Vagina (tissue), 2 donors: ENCODE measurements at regions not wholly inside any gene's neighbourhood (a gene's known extent, or its start where the extent isn't known, plus 50 kb on each side); places are given as distances from the start of the nearest gene placed in this dataset.

ENCODE experiments used
- POLR2AphosphoS5 ChIP-seq, 2 donors: sonication (generic); formaldehyde crosslinking; IDR thresholded peaks; one replicate each; pipeline ENCODE4 v1.9.0; 2017; ENCODE audit warnings: antibody characterized with exemption in 2 of 2, mild to moderate bottlenecking in 2 of 2, low read depth in 1 of 2; ENCODE audit not compliant: insufficient read depth in 1 of 2
- TF ChIP-seq, protein P1 (sequence below), 3 experiments: fragments of 450-650 bp in 2 of 3; fragments of 200-600 bp in 1 of 3; sonication (generic) in 1 of 3; IDR thresholded peaks; one replicate each; pipeline ENCODE4 v1.5.1; 2017 to 2019; ENCODE audit warnings: antibody characterized with exemption in 3 of 3, mild to moderate bottlenecking in 2 of 3, moderate library complexity in 2 of 3

DNA sequence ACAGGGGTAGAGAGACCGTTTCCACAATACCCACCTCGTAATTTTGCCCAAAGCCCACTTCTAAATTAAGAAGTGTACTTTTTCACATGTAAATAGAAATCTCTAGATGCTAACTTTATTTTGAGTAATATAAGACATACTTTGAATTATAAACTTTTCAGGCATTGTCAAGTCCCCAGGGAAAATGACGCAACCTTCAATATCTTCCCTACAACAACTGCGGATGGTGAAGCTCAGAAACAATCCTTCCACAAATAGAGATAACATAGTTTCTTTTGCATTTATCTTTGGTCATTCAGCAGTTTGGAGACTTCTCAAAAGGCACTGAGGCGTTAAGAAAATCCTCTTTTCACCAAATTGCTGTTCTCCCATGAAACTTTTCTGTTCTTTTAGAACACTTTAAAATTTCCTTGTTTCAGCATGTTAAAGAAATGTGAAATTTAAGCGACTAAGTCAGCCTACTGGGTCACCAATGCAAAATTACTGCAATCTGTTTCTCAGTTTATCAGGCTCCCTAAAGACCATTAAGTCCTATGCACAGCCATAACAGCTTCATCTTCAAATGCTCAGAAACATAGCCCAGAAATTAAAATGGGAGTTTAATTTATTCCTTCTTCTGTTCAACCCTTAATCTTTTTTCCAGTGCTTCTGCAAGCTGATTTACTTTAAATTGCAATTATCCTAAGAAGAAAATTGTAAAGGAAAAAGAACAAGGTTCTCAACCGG lies 118.3 kb upstream of the DNAJC10 start:
- TF ChIP-seq, protein P1, sequence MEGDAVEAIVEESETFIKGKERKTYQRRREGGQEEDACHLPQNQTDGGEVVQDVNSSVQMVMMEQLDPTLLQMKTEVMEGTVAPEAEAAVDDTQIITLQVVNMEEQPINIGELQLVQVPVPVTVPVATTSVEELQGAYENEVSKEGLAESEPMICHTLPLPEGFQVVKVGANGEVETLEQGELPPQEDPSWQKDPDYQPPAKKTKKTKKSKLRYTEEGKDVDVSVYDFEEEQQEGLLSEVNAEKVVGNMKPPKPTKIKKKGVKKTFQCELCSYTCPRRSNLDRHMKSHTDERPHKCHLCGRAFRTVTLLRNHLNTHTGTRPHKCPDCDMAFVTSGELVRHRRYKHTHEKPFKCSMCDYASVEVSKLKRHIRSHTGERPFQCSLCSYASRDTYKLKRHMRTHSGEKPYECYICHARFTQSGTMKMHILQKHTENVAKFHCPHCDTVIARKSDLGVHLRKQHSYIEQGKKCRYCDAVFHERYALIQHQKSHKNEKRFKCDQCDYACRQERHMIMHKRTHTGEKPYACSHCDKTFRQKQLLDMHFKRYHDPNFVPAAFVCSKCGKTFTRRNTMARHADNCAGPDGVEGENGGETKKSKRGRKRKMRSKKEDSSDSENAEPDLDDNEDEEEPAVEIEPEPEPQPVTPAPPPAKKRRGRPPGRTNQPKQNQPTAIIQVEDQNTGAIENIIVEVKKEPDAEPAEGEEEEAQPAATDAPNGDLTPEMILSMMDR (IDR thresholded peaks at IDR 0.05) = no peak
- no peak for TF ChIP-seq POLR2AphosphoS5 (IDR thresholded peaks at IDR 0.05; ENCODE audit: insufficient read depth in 1 of 2, low read depth in 1 of 2)
